Tibial nerve (tissue), 4 donors: ENCODE measurements at regions not wholly inside any gene's neighbourhood (a gene's known extent, or its start where the extent isn't known, plus 50 kb on each side); places are given as distances from the start of the nearest gene placed in this dataset.
"Not testable (repeated sequence)": the region's sequence is repeated elsewhere in the genome, so short reads cannot be mapped to it uniquely, and the experiment has no call there.

ENCODE experiments used
- DNase-seq, 2 donors: peaks; one replicate each; pipeline ENCODE4 v3.0.0-alpha.2; 2019; ENCODE audit warnings: low spot score in 2 of 2
- H3K27ac ChIP-seq, 4 donors: fragments of 200-600 bp; sonication (generic) in 3 of 4; one replicate each; pipeline ENCODE4 v1.5.1; 2017 to 2019; ENCODE audit warnings: mild to moderate bottlenecking in 1 of 4
- H3K27me3 ChIP-seq, 2 donors: fragments of 200-600 bp; sonication (generic) in 1 of 2; one replicate each; pipeline versions ENCODE4 v1.5.1 to v1.6.0; 2017 to 2019
- H3K36me3 ChIP-seq, 3 donors: fragments of 200-600 bp; sonication (generic); one replicate each; pipeline ENCODE4 v1.5.1; 2018 to 2019
- H3K4me1 ChIP-seq, 4 donors: fragments of 200-600 bp; sonication (generic) in 3 of 4; one replicate each; pipeline ENCODE4 v1.5.1; 2017 to 2019
- H3K4me3 ChIP-seq, 4 donors: fragments of 200-600 bp; sonication (generic) in 3 of 4; one replicate each; pipeline ENCODE4 v1.5.1; 2017 to 2019; ENCODE audit warnings: mild to moderate bottlenecking in 1 of 4, moderate library complexity in 1 of 4
- H3K9me3 ChIP-seq, 4 donors: fragments of 200-600 bp; sonication (generic) in 3 of 4; one replicate each; pipeline ENCODE4 v1.5.1; 2017 to 2019
- EP300 ChIP-seq, 2 donors: sonication (generic); formaldehyde crosslinking; IDR thresholded peaks; one replicate each; pipeline ENCODE4 v1.6.1; 2017; ENCODE audit warnings: antibody characterized with exemption in 2 of 2, mild to moderate bottlenecking in 1 of 2
- POLR2A ChIP-seq, 2 donors: fragments of 450-650 bp; IDR thresholded peaks; one replicate each; pipeline ENCODE4 v1.6.1; 2017; ENCODE audit warnings: antibody characterized with exemption in 2 of 2, mild to moderate bottlenecking in 2 of 2, moderate library complexity in 2 of 2
- WGBS, 2 donors: methylation state at CpG; one replicate each; pipeline ENCODE4 v1.1.5; 2018; 5-methylcytosine and 5-hydroxymethylcytosine counted together
- TF ChIP-seq, protein P1 (sequence below), 5 experiments: fragments of 200-600 bp in 3 of 5; fragments of 450-650 bp in 2 of 5; sonication (generic) in 3 of 5; IDR thresholded peaks; one replicate each; pipeline ENCODE4 v1.5.1; 2016 to 2019; ENCODE audit warnings: antibody characterized with exemption in 5 of 5, mild to moderate bottlenecking in 3 of 5, moderate library complexity in 2 of 5

DNA sequence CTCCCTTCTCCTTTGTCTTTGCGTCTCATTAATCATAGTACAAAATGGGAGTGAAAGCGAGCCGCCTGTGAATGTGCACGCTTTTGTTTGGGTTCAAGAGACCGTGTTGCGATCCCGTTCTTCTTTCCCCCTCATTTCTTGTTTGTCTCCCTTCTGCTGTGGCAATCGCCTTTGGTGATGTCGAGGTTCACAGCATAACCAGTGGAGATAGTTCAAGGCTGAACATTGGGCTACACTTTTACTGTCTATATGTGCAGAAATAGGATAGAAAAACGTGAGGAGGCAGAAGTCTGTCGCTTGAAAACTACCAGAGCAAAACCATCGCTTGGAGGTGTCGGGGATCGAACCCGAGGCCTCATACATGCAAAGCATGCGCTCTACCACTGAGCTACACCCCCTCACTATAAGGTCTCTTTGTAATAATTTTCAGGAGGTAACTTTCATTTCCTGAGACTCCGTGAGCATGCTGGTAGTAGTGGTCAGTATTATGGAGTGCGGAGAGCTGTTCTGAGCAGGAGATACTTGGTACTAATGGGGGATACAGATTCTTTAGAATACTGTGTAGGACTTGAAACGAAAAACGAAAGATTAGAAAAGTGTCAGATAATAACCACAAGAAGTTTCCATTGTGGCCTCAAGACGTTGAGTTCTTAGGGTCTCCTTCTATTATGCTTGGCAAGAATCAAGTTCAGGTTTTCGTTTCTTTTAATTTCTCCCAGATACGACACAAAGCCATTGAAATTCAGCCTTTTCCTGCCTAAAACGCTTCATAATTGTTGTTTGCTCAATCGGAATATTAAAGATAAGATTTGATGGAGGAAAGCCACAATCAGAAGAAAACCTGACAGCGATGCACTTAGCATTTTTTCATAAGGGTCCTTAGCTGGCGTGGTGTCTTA lies 106.6 kb downstream of the TRIM27 start:
- H3K27me3 ChIP-seq = peaks cover 0 to 100% of the 10 kb centered on the region in 2 donors
- no peak overlapping the region for H3K27ac ChIP-seq
- no peaks in the 10 kb centered on the region for H3K4me1 ChIP-seq
- no peak overlapping the region for H3K4me3 ChIP-seq
- no peak for TF ChIP-seq EP300 (IDR thresholded peaks at IDR 0.05)
- TF ChIP-seq, protein P1, sequence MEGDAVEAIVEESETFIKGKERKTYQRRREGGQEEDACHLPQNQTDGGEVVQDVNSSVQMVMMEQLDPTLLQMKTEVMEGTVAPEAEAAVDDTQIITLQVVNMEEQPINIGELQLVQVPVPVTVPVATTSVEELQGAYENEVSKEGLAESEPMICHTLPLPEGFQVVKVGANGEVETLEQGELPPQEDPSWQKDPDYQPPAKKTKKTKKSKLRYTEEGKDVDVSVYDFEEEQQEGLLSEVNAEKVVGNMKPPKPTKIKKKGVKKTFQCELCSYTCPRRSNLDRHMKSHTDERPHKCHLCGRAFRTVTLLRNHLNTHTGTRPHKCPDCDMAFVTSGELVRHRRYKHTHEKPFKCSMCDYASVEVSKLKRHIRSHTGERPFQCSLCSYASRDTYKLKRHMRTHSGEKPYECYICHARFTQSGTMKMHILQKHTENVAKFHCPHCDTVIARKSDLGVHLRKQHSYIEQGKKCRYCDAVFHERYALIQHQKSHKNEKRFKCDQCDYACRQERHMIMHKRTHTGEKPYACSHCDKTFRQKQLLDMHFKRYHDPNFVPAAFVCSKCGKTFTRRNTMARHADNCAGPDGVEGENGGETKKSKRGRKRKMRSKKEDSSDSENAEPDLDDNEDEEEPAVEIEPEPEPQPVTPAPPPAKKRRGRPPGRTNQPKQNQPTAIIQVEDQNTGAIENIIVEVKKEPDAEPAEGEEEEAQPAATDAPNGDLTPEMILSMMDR (IDR thresholded peaks at IDR 0.05) = no peak
- no peak for TF ChIP-seq POLR2A (IDR thresholded peaks at IDR 0.05)
- no peak for DNase-seq
- peaks cover 0 to 6% (median 0%) of the 10 kb centered on the region in 4 donors for H3K9me3 ChIP-seq
- 5% methylated on average over 27 of the region's 27 CpGs for WGBS, 2 donors
- no peaks in the 10 kb centered on the region for H3K36me3 ChIP-seq

DNA sequence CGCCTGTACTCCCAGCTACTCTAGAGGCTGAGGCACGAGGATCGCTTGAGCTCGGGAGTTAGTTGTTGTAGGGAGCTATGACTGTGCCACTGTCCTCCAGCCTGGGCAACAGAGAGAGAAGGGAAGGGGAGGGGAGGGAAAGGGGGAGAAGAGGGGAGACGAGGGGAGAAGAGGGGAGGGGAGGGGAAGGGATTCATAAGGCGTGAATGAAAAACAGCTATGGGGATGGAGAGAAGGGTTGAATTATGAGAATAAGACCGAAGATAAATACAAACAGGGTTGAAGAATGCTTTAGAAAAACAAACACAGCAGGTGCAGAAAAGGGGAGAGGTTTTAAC lies 106.0 kb downstream of the TRIM27 start:
- Histone ChIP-seq H3K4me3 (no peak overlapping the region), H3K27ac (no peak overlapping the region), H3K36me3 (no peaks in the 10 kb centered on the region), H3K4me1 (no peaks in the 10 kb centered on the region), H3K27me3 (peaks cover 0 to 100% of the 10 kb centered on the region in 2 donors), H3K9me3 (peaks cover 0 to 11% (median 0%) of the 10 kb centered on the region in 4 donors)
- DNase-seq = no peak
- no peak for TF ChIP-seq EP300 (IDR thresholded peaks at IDR 0.05)
- TF ChIP-seq, protein P1 (IDR thresholded peaks at IDR 0.05) = no peak
- no peak for TF ChIP-seq POLR2A (IDR thresholded peaks at IDR 0.05)
- 7 to 11% methylated on average over 7 of the region's 7 CpGs for WGBS, 2 donors

DNA sequence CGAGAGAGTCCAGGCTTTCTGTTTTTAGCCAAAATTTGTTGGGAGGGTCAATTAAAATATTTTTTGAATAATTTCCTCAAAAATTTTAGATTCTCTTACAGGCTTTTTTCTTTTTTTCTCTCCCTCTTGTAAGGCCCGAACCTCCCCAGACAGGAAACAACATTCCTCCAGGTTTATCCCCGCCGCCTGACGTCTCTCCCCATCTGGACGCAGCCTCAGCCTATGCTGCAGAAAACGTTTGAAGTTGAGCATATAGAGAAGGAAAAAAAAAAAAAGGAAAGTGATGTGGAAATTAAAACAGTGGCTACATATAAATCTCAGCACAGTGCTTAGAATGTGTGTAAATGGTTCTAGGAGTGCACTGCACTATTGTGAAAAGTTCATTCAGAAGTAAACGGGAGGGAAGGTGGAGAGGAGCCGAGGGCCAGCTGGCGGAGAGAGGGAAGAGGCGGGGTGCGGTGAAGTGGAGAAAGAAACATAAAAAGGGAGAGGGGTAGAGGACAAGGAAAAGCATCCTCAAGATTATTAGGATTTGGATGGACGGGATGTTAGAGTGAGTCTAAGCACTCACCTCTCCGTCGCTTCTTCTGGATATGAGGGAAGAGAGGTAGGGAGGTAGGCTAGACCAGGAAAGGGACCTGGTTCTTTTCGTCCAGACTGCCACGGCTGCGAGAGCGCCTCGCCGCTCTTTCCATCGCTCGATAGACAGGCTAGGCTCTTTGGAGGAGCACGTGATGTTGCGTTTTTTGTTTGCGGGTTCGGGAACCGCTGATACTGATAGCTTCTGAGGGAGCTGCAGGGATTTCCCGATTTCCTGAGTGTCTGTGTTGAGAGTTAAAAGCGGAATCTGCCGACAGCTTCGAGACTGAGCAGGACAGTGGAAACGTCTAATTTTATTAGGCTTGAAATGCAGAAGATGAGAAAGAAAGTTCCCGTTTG lies 98.7 kb downstream of the TRIM27 start:
- no peak overlapping the region for H3K4me3 ChIP-seq
- no peak overlapping the region for H3K27ac ChIP-seq
- no peak for DNase-seq
- H3K9me3 ChIP-seq = peaks cover 0 to 11% (median 0%) of the 10 kb centered on the region in 4 donors
- TF ChIP-seq POLR2A (IDR thresholded peaks at IDR 0.05) = no peak
- TF ChIP-seq EP300 (IDR thresholded peaks at IDR 0.05) = no peak
- TF ChIP-seq, protein P1 (IDR thresholded peaks at IDR 0.05) = no peak
- WGBS, 2 donors = 3% methylated on average over 34 of the region's 34 CpGs
- H3K27me3 ChIP-seq = peaks cover 0 to 97% of the 10 kb centered on the region in 2 donors
- H3K4me1 ChIP-seq = peaks cover 0 to 15% (median 0%) of the 10 kb centered on the region in 4 donors
- H3K36me3 ChIP-seq = no peaks in the 10 kb centered on the region

DNA sequence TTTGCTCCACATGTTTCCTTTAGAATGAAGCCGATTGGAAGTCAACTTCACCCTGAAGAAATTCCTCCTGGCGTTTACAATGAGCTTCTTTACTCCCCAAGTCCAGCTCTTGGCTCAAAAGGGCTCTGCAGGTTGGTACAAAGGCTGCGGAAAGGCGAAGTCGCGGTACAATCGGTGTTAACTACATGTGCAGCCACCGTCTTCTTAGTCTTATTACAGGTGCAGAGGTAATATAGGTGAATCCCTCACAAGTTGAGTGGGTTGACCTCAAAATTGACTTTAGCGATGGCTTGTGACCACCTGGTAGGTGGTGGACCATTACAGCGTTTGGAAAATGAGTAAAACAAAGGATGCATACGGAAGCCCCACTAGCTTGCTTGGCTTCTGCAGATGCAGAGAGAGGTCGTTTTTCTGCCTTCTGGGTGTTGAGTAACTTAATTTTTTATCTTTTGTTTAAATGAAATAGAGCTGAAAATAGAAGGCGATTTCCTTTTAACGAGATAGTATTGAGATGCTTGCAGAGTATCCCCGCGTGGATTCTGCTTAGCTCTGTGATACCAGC lies 98.0 kb downstream of the TRIM27 start:
- Histone ChIP-seq H3K36me3 (no peaks in the 10 kb centered on the region), H3K4me3 (no peak overlapping the region), H3K9me3 (peaks cover 0 to 11% (median 0%) of the 10 kb centered on the region in 4 donors), H3K27me3 (peaks cover 0 to 89% of the 10 kb centered on the region in 2 donors), H3K4me1 (peaks cover 0 to 15% (median 0%) of the 10 kb centered on the region in 4 donors), H3K27ac (no peak overlapping the region)
- 9 to 10% methylated on average over 16 of the region's 16 CpGs for whole genome bisulfite sequencing, 2 donors
- no peak for DNase-seq
- TF ChIP-seq, protein P1 (IDR thresholded peaks at IDR 0.05) = no peak
- TF ChIP-seq EP300 (IDR thresholded peaks at IDR 0.05) (no peak), POLR2A (IDR thresholded peaks at IDR 0.05) (no peak)

DNA sequence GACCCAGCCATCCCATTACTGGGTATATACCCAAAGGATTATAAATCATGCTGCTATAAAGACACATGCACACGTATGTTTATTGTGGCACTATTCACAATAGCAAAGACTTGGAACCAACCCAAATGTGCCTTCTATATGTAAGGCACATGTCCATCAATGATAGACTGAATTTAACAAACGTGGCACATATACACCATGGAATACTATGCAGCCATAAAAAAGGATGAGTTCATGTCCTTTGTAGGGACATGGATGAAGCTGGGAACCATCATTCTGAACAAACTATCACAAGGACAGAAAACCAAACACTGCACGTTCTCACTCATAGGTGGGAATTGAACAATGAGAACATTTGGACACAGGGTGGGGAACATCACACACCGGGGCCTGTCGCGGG lies 92.1 kb downstream of the TRIM27 start:
- H3K36me3 ChIP-seq, H3K4me3 ChIP-seq, H3K27ac ChIP-seq, DNase-seq, H3K4me1 ChIP-seq, H3K9me3 ChIP-seq: not testable (repeated sequence)
- 83 to 88% methylated on average over 6 of the region's 6 CpGs for WGBS, 2 donors
- H3K27me3 ChIP-seq = peaks cover 0 to 31% of the 10 kb centered on the region in 2 donors

DNA sequence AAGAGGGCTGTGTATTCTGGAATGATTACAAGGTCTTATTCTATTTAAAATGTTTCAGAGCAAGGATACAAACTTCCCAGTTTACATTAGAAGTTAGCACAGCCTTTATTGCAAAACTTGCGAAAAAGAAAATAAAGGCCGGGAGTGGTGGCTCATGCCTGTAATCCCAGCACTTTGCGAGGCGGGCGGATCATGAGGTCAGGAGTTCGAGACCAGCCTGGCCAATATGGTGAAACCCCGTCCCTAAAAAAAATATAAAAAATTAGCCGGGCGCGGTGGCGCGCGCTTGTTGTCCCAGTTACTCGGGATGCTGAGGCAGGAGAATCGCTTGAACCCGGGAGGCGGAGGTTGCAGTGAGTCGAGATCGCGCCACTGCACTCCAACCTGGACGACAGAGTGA lies 87.1 kb downstream of the TRIM27 start:
- not testable (repeated sequence) for H3K4me3 ChIP-seq
- 33 to 54% methylated on average over 21 of the region's 21 CpGs for whole genome bisulfite sequencing, 2 donors

More for the DNA sequence above, 87.1 kb downstream of the TRIM27 start:
- H3K27ac ChIP-seq, DNase-seq, H3K9me3 ChIP-seq, H3K27me3 ChIP-seq, H3K36me3 ChIP-seq: not testable (repeated sequence)
- peaks cover 0 to 24% (median 13%) of the 10 kb centered on the region in 4 donors for H3K4me1 ChIP-seq
